ENCODE measurements at regions not wholly inside any gene's neighbourhood (a gene's known extent, or its start where the extent isn't known, plus 50 kb on each side); places are given as distances from the start of the nearest gene placed in this dataset.

DNA sequence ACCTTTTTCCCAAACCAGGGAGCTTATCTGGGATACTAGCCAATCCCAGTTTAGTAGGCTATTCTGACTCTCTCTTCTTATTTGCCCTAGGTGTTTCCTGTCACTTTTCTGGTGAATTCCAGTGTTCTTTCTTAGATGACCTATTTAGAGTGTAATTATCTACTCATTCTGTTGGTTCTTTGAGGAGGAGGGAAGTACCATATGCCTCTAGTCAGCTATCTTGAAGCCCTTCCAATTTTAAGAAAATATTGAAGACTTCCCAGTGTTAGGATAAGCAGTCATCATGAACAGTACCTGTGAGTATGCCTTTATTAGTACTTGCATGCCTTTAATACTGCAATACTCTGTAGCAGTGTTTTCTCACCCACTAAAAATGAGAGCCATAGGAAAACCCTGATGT lies 724.3 kb upstream of the SLITRK1 start:
- TF ChIP-seq EP300 (IDR thresholded peaks at IDR 0.05): no peak
- no peak for TF ChIP-seq POLR2AphosphoS5 (IDR thresholded peaks at IDR 0.05)
- TF ChIP-seq POLR2A (IDR thresholded peaks at IDR 0.05): no peak
- TF ChIP-seq, protein P1, sequence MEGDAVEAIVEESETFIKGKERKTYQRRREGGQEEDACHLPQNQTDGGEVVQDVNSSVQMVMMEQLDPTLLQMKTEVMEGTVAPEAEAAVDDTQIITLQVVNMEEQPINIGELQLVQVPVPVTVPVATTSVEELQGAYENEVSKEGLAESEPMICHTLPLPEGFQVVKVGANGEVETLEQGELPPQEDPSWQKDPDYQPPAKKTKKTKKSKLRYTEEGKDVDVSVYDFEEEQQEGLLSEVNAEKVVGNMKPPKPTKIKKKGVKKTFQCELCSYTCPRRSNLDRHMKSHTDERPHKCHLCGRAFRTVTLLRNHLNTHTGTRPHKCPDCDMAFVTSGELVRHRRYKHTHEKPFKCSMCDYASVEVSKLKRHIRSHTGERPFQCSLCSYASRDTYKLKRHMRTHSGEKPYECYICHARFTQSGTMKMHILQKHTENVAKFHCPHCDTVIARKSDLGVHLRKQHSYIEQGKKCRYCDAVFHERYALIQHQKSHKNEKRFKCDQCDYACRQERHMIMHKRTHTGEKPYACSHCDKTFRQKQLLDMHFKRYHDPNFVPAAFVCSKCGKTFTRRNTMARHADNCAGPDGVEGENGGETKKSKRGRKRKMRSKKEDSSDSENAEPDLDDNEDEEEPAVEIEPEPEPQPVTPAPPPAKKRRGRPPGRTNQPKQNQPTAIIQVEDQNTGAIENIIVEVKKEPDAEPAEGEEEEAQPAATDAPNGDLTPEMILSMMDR (IDR thresholded peaks at IDR 0.05): no peak

Data from stomach (tissue), 4 donors.